ENCODE measurements at regions not wholly inside any gene's neighbourhood (a gene's known extent, or its start where the extent isn't known, plus 50 kb on each side); places are given as distances from the start of the nearest gene placed in this dataset.

DNA sequence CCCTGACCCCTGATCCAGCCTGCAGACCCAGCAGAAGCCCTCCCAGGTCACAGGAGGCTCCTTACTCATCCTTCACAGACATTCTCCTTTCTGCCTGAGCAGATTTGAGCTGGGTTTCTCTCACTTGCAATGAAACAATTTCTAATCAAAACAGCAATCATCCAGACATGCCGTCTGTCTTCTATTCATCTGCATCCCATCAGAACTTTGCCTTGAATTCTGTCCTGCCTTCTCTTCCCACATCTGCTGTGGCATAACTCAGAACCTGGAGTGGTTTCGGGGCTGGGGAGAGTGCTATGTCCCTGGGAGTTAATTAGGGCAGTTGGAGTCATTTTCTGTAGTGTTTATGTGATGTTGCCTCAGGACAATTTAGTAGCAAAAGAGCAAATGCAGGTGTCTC is 278.6 kb downstream of the CBLN1 start:
- Histone ChIP-seq H3K36me3 (no peaks in the 10 kb centered on the region), H3K4me1 (no peaks in the 10 kb centered on the region), H3K9me3 (no peaks in the 10 kb centered on the region), H3K27ac (replicated peaks in 1 of 4) (no peak overlapping the region), H3K4me3 (no peak overlapping the region), H3K27me3 (peaks cover 0 to 12% (median 0%) of the 10 kb centered on the region in 4 donors)
- intact Hi-C loops (cut with DNase I): no loop called here
- TF ChIP-seq, protein P1, sequence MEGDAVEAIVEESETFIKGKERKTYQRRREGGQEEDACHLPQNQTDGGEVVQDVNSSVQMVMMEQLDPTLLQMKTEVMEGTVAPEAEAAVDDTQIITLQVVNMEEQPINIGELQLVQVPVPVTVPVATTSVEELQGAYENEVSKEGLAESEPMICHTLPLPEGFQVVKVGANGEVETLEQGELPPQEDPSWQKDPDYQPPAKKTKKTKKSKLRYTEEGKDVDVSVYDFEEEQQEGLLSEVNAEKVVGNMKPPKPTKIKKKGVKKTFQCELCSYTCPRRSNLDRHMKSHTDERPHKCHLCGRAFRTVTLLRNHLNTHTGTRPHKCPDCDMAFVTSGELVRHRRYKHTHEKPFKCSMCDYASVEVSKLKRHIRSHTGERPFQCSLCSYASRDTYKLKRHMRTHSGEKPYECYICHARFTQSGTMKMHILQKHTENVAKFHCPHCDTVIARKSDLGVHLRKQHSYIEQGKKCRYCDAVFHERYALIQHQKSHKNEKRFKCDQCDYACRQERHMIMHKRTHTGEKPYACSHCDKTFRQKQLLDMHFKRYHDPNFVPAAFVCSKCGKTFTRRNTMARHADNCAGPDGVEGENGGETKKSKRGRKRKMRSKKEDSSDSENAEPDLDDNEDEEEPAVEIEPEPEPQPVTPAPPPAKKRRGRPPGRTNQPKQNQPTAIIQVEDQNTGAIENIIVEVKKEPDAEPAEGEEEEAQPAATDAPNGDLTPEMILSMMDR (IDR thresholded peaks at IDR 0.05): no peak
- TF ChIP-seq POLR2AphosphoS5 (IDR thresholded peaks at IDR 0.05): no peak
- TF ChIP-seq EP300 (IDR thresholded peaks at IDR 0.05): no peak
- TF ChIP-seq POLR2A (IDR thresholded peaks at IDR 0.05; ENCODE audit: low read depth): no peak
- 97% methylated on average over 2 of the region's 2 CpGs for WGBS
- DNase-seq (ENCODE audit: extremely low spot score): no peak

- no peak overlapping the region for H3K4me3 ChIP-seq
- intact Hi-C loops (cut with DNase I): no loop called here
- no peaks in the 10 kb centered on the region for H3K36me3 ChIP-seq
- no peak overlapping the region for H3K27ac ChIP-seq (replicated peaks in 1 of 4)
- H3K4me1 ChIP-seq: no peaks in the 10 kb centered on the region
- no peak for DNase-seq (ENCODE audit: extremely low spot score)
- no peak for TF ChIP-seq EP300 (IDR thresholded peaks at IDR 0.05)
- TF ChIP-seq, protein P1 (IDR thresholded peaks at IDR 0.05): peak in 1 of 3 experiments; percentile 23
- H3K27me3 ChIP-seq: peaks cover 0 to 12% (median 0%) of the 10 kb centered on the region in 4 donors
- WGBS: 34% methylated on average over 9 of the region's 10 CpGs
- no peaks in the 10 kb centered on the region for H3K9me3 ChIP-seq
These were observed 281.0 kb downstream of the CBLN1 start for GRCh38 chr16:49000594-49000993.

DNA sequence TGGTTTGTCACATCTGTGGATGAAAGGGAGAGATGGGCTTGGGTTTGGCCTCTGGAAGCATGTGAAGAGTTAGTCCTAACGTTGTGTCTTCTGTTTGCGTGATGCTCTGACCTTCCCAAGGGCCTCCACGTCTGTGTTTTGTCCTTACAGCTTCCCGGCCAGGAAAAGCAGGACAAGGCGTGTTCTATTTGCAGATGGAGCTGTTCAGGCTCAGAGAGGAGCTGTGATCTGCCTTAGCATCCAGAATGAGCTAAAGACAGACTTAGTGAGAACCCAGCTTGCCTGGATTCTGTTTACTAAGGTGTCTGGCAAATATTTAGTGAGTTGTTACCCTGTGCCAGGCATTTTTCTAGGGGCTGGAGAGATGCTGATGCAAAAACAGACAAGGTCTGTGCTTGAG is 282.1 kb downstream of the CBLN1 start:
- Histone ChIP-seq H3K9me3 (no peaks in the 10 kb centered on the region), H3K27me3 (peaks cover 0 to 12% (median 0%) of the 10 kb centered on the region in 4 donors), H3K4me3 (no peak overlapping the region), H3K36me3 (no peaks in the 10 kb centered on the region), H3K4me1 (no peaks in the 10 kb centered on the region), H3K27ac (replicated peaks in 1 of 4) (no peak overlapping the region)
- intact Hi-C loops (cut with DNase I): loop anchor here (10.0 kb wide), 1 partner anchor 135 kb away; no protein-coding TSS in a partner anchor
- 26% methylated on average over 5 of the region's 5 CpGs for WGBS
- DNase-seq (ENCODE audit: extremely low spot score): no peak
- TF ChIP-seq POLR2A (IDR thresholded peaks at IDR 0.05; ENCODE audit: low read depth) (no peak), EP300 (IDR thresholded peaks at IDR 0.05) (no peak), POLR2AphosphoS5 (IDR thresholded peaks at IDR 0.05) (no peak)
- TF ChIP-seq, protein P1 (IDR thresholded peaks at IDR 0.05): no peak

GRCh38 chr16:48999044-48999443 is 282.6 kb downstream of the CBLN1 start:
- TF ChIP-seq, protein P1 (IDR thresholded peaks at IDR 0.05): no peak
- TF ChIP-seq POLR2A (IDR thresholded peaks at IDR 0.05; ENCODE audit: low read depth): no peak
- DNase-seq (ENCODE audit: extremely low spot score): no peak
- intact Hi-C loops (cut with DNase I): loop anchor here (10.0 kb wide), 1 partner anchor 134 kb away; no protein-coding TSS in a partner anchor
- H3K27me3 ChIP-seq: peaks cover 0 to 12% (median 0%) of the 10 kb centered on the region in 4 donors
- H3K4me1 ChIP-seq: no peaks in the 10 kb centered on the region
- WGBS: 52% methylated on average over 6 of the region's 6 CpGs
- H3K36me3 ChIP-seq: no peaks in the 10 kb centered on the region
- H3K4me3 ChIP-seq: no peak overlapping the region
- no peaks in the 10 kb centered on the region for H3K9me3 ChIP-seq
- no peak overlapping the region for H3K27ac ChIP-seq (replicated peaks in 1 of 4)

DNA sequence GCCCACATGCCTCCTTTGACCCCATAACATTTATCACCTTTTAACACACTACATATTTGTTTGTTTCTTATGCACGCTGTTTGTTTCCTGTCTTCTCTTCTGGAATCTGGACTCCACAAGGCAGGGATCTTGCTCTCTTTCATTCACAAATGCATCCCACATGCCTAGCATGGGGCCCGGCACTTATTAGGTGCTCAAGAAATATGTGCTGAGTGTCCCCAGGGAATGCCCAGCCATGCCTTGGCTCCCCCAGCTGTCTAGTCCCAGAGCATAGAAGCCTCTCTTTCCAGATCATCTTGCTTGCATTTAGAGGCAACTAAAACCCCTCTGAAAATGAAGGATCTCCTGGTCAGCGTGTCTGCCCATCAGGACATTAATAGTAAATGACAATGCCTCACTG is 283.7 kb downstream of the CBLN1 start:
- intact Hi-C loops (cut with DNase I): loop anchor here (10.0 kb wide), 1 partner anchor 133 kb away; no protein-coding TSS in a partner anchor
- H3K27ac ChIP-seq (replicated peaks in 1 of 4): no peak overlapping the region
- H3K27me3 ChIP-seq: peaks cover 0 to 12% (median 0%) of the 10 kb centered on the region in 4 donors
- no peaks in the 10 kb centered on the region for H3K36me3 ChIP-seq
- WGBS: 84% methylated on average over 3 of the region's 3 CpGs
- no peak overlapping the region for H3K4me3 ChIP-seq
- no peak for DNase-seq (ENCODE audit: extremely low spot score)
- H3K9me3 ChIP-seq: no peaks in the 10 kb centered on the region
- TF ChIP-seq POLR2A (IDR thresholded peaks at IDR 0.05; ENCODE audit: low read depth): no peak
- TF ChIP-seq, protein P1 (IDR thresholded peaks at IDR 0.05): no peak
- TF ChIP-seq EP300 (IDR thresholded peaks at IDR 0.05): no peak
- no peak for TF ChIP-seq POLR2AphosphoS5 (IDR thresholded peaks at IDR 0.05)
- no peaks in the 10 kb centered on the region for H3K4me1 ChIP-seq
